ENCODE measurements at regions not wholly inside any gene's neighbourhood (a gene's known extent, or its start where the extent isn't known, plus 50 kb on each side); places are given as distances from the start of the nearest gene placed in this dataset.

- Histone ChIP-seq H3K36me3 (replicated peaks in 1 of 2; ENCODE audit: control insufficient read depth in 2 of 2, insufficient read depth in 2 of 2, low read length in 2 of 2) (no peaks in the 10 kb centered on the region), H3K27me3 (ENCODE audit: control insufficient read depth in 3 of 3, insufficient read depth in 3 of 3, low read depth in 1 of 3, low read length in 3 of 3) (no peaks in the 10 kb centered on the region)
Observed at GRCh38 chr13:47144782-47145181, 247.9 kb upstream of the HTR2A start.

DNA sequence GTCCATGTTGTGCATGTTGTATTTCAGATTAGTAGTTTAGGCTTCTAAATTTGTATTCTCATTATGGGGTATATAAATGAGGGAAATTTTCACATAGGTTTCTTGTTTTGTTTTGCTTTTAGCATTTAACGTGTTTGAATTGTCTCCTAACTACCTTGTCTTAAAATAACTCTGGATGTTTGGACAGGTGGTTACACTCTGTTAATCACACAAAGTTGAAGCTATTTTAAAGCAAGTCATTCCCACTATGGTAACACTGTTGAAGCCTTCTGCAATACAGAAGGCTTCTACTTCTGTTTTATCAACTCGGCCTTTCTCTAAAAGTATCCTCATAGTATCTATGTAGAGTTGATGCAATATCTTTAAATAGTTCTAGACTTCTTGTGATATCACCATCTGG, 245.3 kb upstream of the HTR2A start:
- Histone ChIP-seq H2BK15ac (ENCODE audit: low read length) (no peak overlapping the region), H2BK5ac (ENCODE audit: low read length) (no peak overlapping the region), H3K4ac (ENCODE audit: low read length) (no peak overlapping the region), H3K14ac (ENCODE audit: low read length) (no peak overlapping the region), H2BK12ac (ENCODE audit: low read length) (no peak overlapping the region), H3K9me3 (replicated peaks in 1 of 2; ENCODE audit: control insufficient read depth in 2 of 2, insufficient read depth in 1 of 2, low read depth in 1 of 2, low read length in 2 of 2) (no peaks in the 10 kb centered on the region), H3K18ac (ENCODE audit: low read length) (no peak overlapping the region), H3K4me1 (ENCODE audit: control insufficient read depth in 2 of 2, insufficient read depth in 1 of 2, low read depth in 1 of 2, low read length in 2 of 2) (no peaks in the 10 kb centered on the region), H4K8ac (ENCODE audit: low read depth, low read length) (no peak overlapping the region), H2BK120ac (ENCODE audit: low read depth, low read length) (no peak overlapping the region), H3K27ac (replicated peaks; ENCODE audit: low read length) (no peak overlapping the region), H3K4me3 (ENCODE audit: low read length in 2 of 2) (no peak overlapping the region), H2AFZ (ENCODE audit: low read length) (no peak overlapping the region), H3K79me1 (ENCODE audit: low read depth, low read length) (no peaks in the 10 kb centered on the region), H3K9ac (ENCODE audit: low read depth, low read length, poor library complexity) (no peak overlapping the region), H3K23ac (ENCODE audit: low read depth, low read length, poor library complexity) (no peak overlapping the region), H4K91ac (ENCODE audit: low read depth, low read length, poor library complexity) (no peak overlapping the region), H3K27me3 (ENCODE audit: control insufficient read depth in 3 of 3, insufficient read depth in 3 of 3, low read depth in 1 of 3, low read length in 3 of 3) (no peaks in the 10 kb centered on the region), H3K36me3 (replicated peaks in 1 of 2; ENCODE audit: control insufficient read depth in 2 of 2, insufficient read depth in 2 of 2, low read length in 2 of 2) (no peaks in the 10 kb centered on the region), H3K4me2 (ENCODE audit: insufficient read depth, low read length, poor library complexity, severe bottlenecking) (no peak overlapping the region), H2AK5ac (ENCODE audit: low read depth, low read length) (no peak overlapping the region)
- WGBS, 2 donors (ENCODE audit: extremely low coverage in 2 of 2, insufficient read length in 2 of 2, insufficient replicate concordance in 1 of 2), result no CpG with 5 or more reads among the region's 2 CpGs
- no peak for DNase-seq (ENCODE audit: low spot score)

More at GRCh38 chr13:47144782-47145181, 247.9 kb upstream of the HTR2A start:
- no peak overlapping the region for H3K4ac ChIP-seq (ENCODE audit: low read length)
- no peak overlapping the region for H2BK120ac ChIP-seq (ENCODE audit: low read depth, low read length)
- no peak overlapping the region for H3K4me3 ChIP-seq (ENCODE audit: low read length in 2 of 2)
- H3K9me3 ChIP-seq (replicated peaks in 1 of 2; ENCODE audit: control insufficient read depth in 2 of 2, insufficient read depth in 1 of 2, low read depth in 1 of 2, low read length in 2 of 2), result no peaks in the 10 kb centered on the region
- no peaks in the 10 kb centered on the region for H3K4me1 ChIP-seq (ENCODE audit: control insufficient read depth in 2 of 2, insufficient read depth in 1 of 2, low read depth in 1 of 2, low read length in 2 of 2)
- no peak overlapping the region for H2BK5ac ChIP-seq (ENCODE audit: low read length)
- H4K8ac ChIP-seq (ENCODE audit: low read depth, low read length), result no peak overlapping the region
- no peak overlapping the region for H3K18ac ChIP-seq (ENCODE audit: low read length)
- H2AFZ ChIP-seq (ENCODE audit: low read length), result no peak overlapping the region
- H2BK15ac ChIP-seq (ENCODE audit: low read length), result no peak overlapping the region
- no peak overlapping the region for H2BK12ac ChIP-seq (ENCODE audit: low read length)
- no peak for DNase-seq (ENCODE audit: low spot score)
- WGBS, 2 donors (ENCODE audit: extremely low coverage in 2 of 2, insufficient read length in 2 of 2, insufficient replicate concordance in 1 of 2), result no CpG with 5 or more reads among the region's 1 CpG
- H3K14ac ChIP-seq (ENCODE audit: low read length), result no peak overlapping the region
- H3K27ac ChIP-seq (replicated peaks; ENCODE audit: low read length), result no peak overlapping the region
- no peak overlapping the region for H2AK5ac ChIP-seq (ENCODE audit: low read depth, low read length)
- H3K4me2 ChIP-seq (ENCODE audit: insufficient read depth, low read length, poor library complexity, severe bottlenecking), result no peak overlapping the region
- H3K79me1 ChIP-seq (ENCODE audit: low read depth, low read length), result no peaks in the 10 kb centered on the region
- H3K9ac ChIP-seq (ENCODE audit: low read depth, low read length, poor library complexity), result no peak overlapping the region
- H4K91ac ChIP-seq (ENCODE audit: low read depth, low read length, poor library complexity), result no peak overlapping the region
- no peak overlapping the region for H3K23ac ChIP-seq (ENCODE audit: low read depth, low read length, poor library complexity)

DNA sequence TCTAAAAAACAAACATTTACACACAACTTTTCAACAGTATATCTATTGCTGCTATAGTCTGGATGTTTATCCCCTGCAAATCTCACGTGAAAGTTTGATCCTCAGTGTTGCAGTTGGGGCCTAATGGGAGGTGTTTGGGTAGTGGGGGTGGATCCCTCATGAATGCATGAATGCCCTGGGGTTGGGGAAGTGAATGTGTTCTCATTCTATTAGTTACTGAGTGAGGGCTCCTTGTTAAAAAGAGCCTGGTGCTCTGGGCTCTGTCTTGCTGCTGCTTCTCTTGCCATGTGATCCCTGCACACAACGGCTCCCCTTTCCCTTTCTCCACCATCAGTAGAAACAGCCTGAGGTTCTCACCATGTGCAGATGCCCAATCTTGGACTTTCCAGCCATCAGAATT, 242.7 kb upstream of the HTR2A start:
- no peak overlapping the region for H2AFZ ChIP-seq (ENCODE audit: low read length)
- H3K9me3 ChIP-seq (replicated peaks in 1 of 2; ENCODE audit: control insufficient read depth in 2 of 2, insufficient read depth in 1 of 2, low read depth in 1 of 2, low read length in 2 of 2), result no peaks in the 10 kb centered on the region
- H3K18ac ChIP-seq (ENCODE audit: low read length), result no peak overlapping the region
- no peak overlapping the region for H4K91ac ChIP-seq (ENCODE audit: low read depth, low read length, poor library complexity)
- no peak overlapping the region for H2BK5ac ChIP-seq (ENCODE audit: low read length)
- no peak overlapping the region for H2BK120ac ChIP-seq (ENCODE audit: low read depth, low read length)
- WGBS, 2 donors (ENCODE audit: extremely low coverage in 2 of 2, insufficient read length in 2 of 2, insufficient replicate concordance in 1 of 2), result no CpG with 5 or more reads among the region's 2 CpGs
- no peak overlapping the region for H3K4me3 ChIP-seq (ENCODE audit: low read length in 2 of 2)
- H3K27ac ChIP-seq (replicated peaks; ENCODE audit: low read length), result no peak overlapping the region
- no peaks in the 10 kb centered on the region for H3K27me3 ChIP-seq (ENCODE audit: control insufficient read depth in 3 of 3, insufficient read depth in 3 of 3, low read depth in 1 of 3, low read length in 3 of 3)
- H2BK12ac ChIP-seq (ENCODE audit: low read length), result no peak overlapping the region
- H3K14ac ChIP-seq (ENCODE audit: low read length), result no peak overlapping the region
- H3K9ac ChIP-seq (ENCODE audit: low read depth, low read length, poor library complexity), result no peak overlapping the region
- H3K4me1 ChIP-seq (ENCODE audit: control insufficient read depth in 2 of 2, insufficient read depth in 1 of 2, low read depth in 1 of 2, low read length in 2 of 2), result peaks cover 0 to 5% of the 10 kb centered on the region in 2 donors
- H3K23ac ChIP-seq (ENCODE audit: low read depth, low read length, poor library complexity), result no peak overlapping the region
- no peak overlapping the region for H2BK15ac ChIP-seq (ENCODE audit: low read length)
- H3K79me1 ChIP-seq (ENCODE audit: low read depth, low read length), result no peaks in the 10 kb centered on the region
- DNase-seq (ENCODE audit: low spot score), result no peak
- no peak overlapping the region for H3K4me2 ChIP-seq (ENCODE audit: insufficient read depth, low read length, poor library complexity, severe bottlenecking)
- no peak overlapping the region for H2AK5ac ChIP-seq (ENCODE audit: low read depth, low read length)
- H4K8ac ChIP-seq (ENCODE audit: low read depth, low read length), result no peak overlapping the region
- no peak overlapping the region for H3K4ac ChIP-seq (ENCODE audit: low read length)
- no peaks in the 10 kb centered on the region for H3K36me3 ChIP-seq (replicated peaks in 1 of 2; ENCODE audit: control insufficient read depth in 2 of 2, insufficient read depth in 2 of 2, low read length in 2 of 2)

- H3K4me2 ChIP-seq (ENCODE audit: insufficient read depth, low read length, poor library complexity, severe bottlenecking), result no peak overlapping the region
- DNase-seq (ENCODE audit: low spot score), result no peak
- no peak overlapping the region for H3K23ac ChIP-seq (ENCODE audit: low read depth, low read length, poor library complexity)
- H3K79me1 ChIP-seq (ENCODE audit: low read depth, low read length), result no peaks in the 10 kb centered on the region
- H2AK5ac ChIP-seq (ENCODE audit: low read depth, low read length), result no peak overlapping the region
- H2BK15ac ChIP-seq (ENCODE audit: low read length), result no peak overlapping the region
- H3K9me3 ChIP-seq (replicated peaks in 1 of 2; ENCODE audit: control insufficient read depth in 2 of 2, insufficient read depth in 1 of 2, low read depth in 1 of 2, low read length in 2 of 2), result no peaks in the 10 kb centered on the region
- WGBS, 2 donors (ENCODE audit: extremely low coverage in 2 of 2, insufficient read length in 2 of 2, insufficient replicate concordance in 1 of 2), result no CpG with 5 or more reads among the region's 1 CpG
- no peak overlapping the region for H3K18ac ChIP-seq (ENCODE audit: low read length)
- H4K91ac ChIP-seq (ENCODE audit: low read depth, low read length, poor library complexity), result no peak overlapping the region
- peaks cover 0 to 5% of the 10 kb centered on the region in 2 donors for H3K4me1 ChIP-seq (ENCODE audit: control insufficient read depth in 2 of 2, insufficient read depth in 1 of 2, low read depth in 1 of 2, low read length in 2 of 2)
- no peak overlapping the region for H3K9ac ChIP-seq (ENCODE audit: low read depth, low read length, poor library complexity)
- H3K27me3 ChIP-seq (ENCODE audit: control insufficient read depth in 3 of 3, insufficient read depth in 3 of 3, low read depth in 1 of 3, low read length in 3 of 3), result no peaks in the 10 kb centered on the region
- H3K4me3 ChIP-seq (ENCODE audit: low read length in 2 of 2), result no peak overlapping the region
- no peak overlapping the region for H4K8ac ChIP-seq (ENCODE audit: low read depth, low read length)
- no peak overlapping the region for H2BK120ac ChIP-seq (ENCODE audit: low read depth, low read length)
- no peak overlapping the region for H3K4ac ChIP-seq (ENCODE audit: low read length)
- H3K27ac ChIP-seq (replicated peaks; ENCODE audit: low read length), result no peak overlapping the region
- H2BK5ac ChIP-seq (ENCODE audit: low read length), result no peak overlapping the region
- H2BK12ac ChIP-seq (ENCODE audit: low read length), result no peak overlapping the region
- no peak overlapping the region for H2AFZ ChIP-seq (ENCODE audit: low read length)
- no peak overlapping the region for H3K14ac ChIP-seq (ENCODE audit: low read length)
- no peaks in the 10 kb centered on the region for H3K36me3 ChIP-seq (replicated peaks in 1 of 2; ENCODE audit: control insufficient read depth in 2 of 2, insufficient read depth in 2 of 2, low read length in 2 of 2)
Observed at GRCh38 chr13:47136504-47136941, 239.7 kb upstream of the HTR2A start.
